Subcutaneous abdominal adipose tissue (tissue), 5 donors: ENCODE measurements at regions not wholly inside any gene's neighbourhood (a gene's known extent, or its start where the extent isn't known, plus 50 kb on each side); places are given as distances from the start of the nearest gene placed in this dataset.

ENCODE experiments used
- H3K27ac ChIP-seq: one replicate; pipeline ENCODE4 v1.7.0; 2013; ENCODE audit warnings: low read depth, mild to moderate bottlenecking, inconsistent platforms, low read length, moderate library complexity
- H3K27me3 ChIP-seq, 5 donors: one replicate each; pipeline ENCODE4 v1.7.0; 2013; ENCODE audit warnings: low read length in 5 of 5, inconsistent platforms in 1 of 5; ENCODE audit not compliant: control insufficient read depth in 5 of 5, insufficient read depth in 4 of 5
- H3K36me3 ChIP-seq, 5 donors: one replicate each; pipeline ENCODE4 v1.7.0; 2013; ENCODE audit warnings: low read length in 5 of 5; ENCODE audit not compliant: control insufficient read depth in 5 of 5, insufficient read depth in 5 of 5
- H3K4me1 ChIP-seq, 5 donors: one replicate each; pipeline ENCODE4 v1.7.0; 2013; ENCODE audit warnings: low read length in 5 of 5, mild to moderate bottlenecking in 3 of 5, moderate library complexity in 1 of 5; ENCODE audit not compliant: control insufficient read depth in 5 of 5, insufficient read depth in 5 of 5
- H3K4me3 ChIP-seq, 5 donors: one replicate each; pipeline ENCODE4 v1.7.0; 2013; ENCODE audit warnings: low read length in 5 of 5, low read depth in 1 of 5
- H3K9ac ChIP-seq, 5 donors: one replicate each; pipeline ENCODE4 v1.7.0; 2013; ENCODE audit warnings: low read length in 5 of 5, mild to moderate bottlenecking in 4 of 5, moderate library complexity in 3 of 5
- H3K9me3 ChIP-seq, 5 donors: one replicate each; pipeline ENCODE4 v1.7.0; 2013; ENCODE audit warnings: low read length in 5 of 5; ENCODE audit not compliant: control insufficient read depth in 5 of 5
- donor health status: healthy.
- donor health status: healthy.
- donor health status: healthy.
- donor health status: healthy.
- donor health status: healthy.

- no peaks in the 10 kb centered on the region for H3K27me3 ChIP-seq
- no peak overlapping the region for H3K27ac ChIP-seq
- peaks cover 0 to 13% (median 9%) of the 10 kb centered on the region in 5 donors for H3K4me1 ChIP-seq
- H3K4me3 ChIP-seq: no peak overlapping the region
- no peaks in the 10 kb centered on the region for H3K36me3 ChIP-seq
- H3K9me3 ChIP-seq: no peaks in the 10 kb centered on the region
- H3K9ac ChIP-seq: no peak overlapping the region
These were observed 286.7 kb downstream of the PTPRC start for GRCh38 chr1:198925567-198925966.

GRCh38 chr1:198927129-198927528 is 288.3 kb downstream of the PTPRC start:
- H3K9ac ChIP-seq: no peak overlapping the region
- no peaks in the 10 kb centered on the region for H3K36me3 ChIP-seq
- H3K9me3 ChIP-seq: no peaks in the 10 kb centered on the region
- no peaks in the 10 kb centered on the region for H3K27me3 ChIP-seq
- H3K4me1 ChIP-seq: peaks cover 0 to 12% (median 10%) of the 10 kb centered on the region in 5 donors
- no peak overlapping the region for H3K4me3 ChIP-seq
- H3K27ac ChIP-seq: no peak overlapping the region

- peak overlapping the region in 1 of 5 donors; percentile 7 for H3K4me3 ChIP-seq
- H3K4me1 ChIP-seq: peaks cover 0 to 14% (median 11%) of the 10 kb centered on the region in 5 donors
- no peak overlapping the region for H3K27ac ChIP-seq
- no peaks in the 10 kb centered on the region for H3K9me3 ChIP-seq
- no peak overlapping the region for H3K9ac ChIP-seq
- H3K27me3 ChIP-seq: no peaks in the 10 kb centered on the region
- H3K36me3 ChIP-seq: no peaks in the 10 kb centered on the region
These were observed 290.3 kb downstream of the PTPRC start for GRCh38 chr1:198929111-198929604.

GRCh38 chr1:198929961-198930599 is 291.2 kb downstream of the PTPRC start:
- H3K9ac ChIP-seq: peak overlapping the region in 4 of 5 donors; percentile 30 to 63 (median 57)
- no peak overlapping the region for H3K27ac ChIP-seq

GRCh38 chr1:198932351-198932991 is 293.6 kb downstream of the PTPRC start:
- H3K9me3 ChIP-seq: no peaks in the 10 kb centered on the region
- H3K27ac ChIP-seq: no peak overlapping the region
- no peaks in the 10 kb centered on the region for H3K27me3 ChIP-seq
- peak overlapping the region in 1 of 5 donors; percentile 16 for H3K4me3 ChIP-seq
- H3K9ac ChIP-seq: no peak overlapping the region
- H3K4me1 ChIP-seq: peaks cover 2 to 37% (median 30%) of the 10 kb centered on the region in 5 donors
- H3K36me3 ChIP-seq: no peaks in the 10 kb centered on the region

More at GRCh38 chr1:198929961-198930599, 291.2 kb downstream of the PTPRC start:
- Histone ChIP-seq H3K36me3 (no peaks in the 10 kb centered on the region), H3K4me1 (peaks cover 0 to 22% (median 20%) of the 10 kb centered on the region in 5 donors), H3K4me3 (peak overlapping the region; percentile 42 to 63 (median 53)), H3K27me3 (no peaks in the 10 kb centered on the region), H3K9me3 (no peaks in the 10 kb centered on the region)

- Histone ChIP-seq H3K4me1 (peaks cover 3 to 37% (median 30%) of the 10 kb centered on the region in 5 donors), H3K27ac (peak overlapping the region; percentile 31), H3K27me3 (no peaks in the 10 kb centered on the region)
These were observed 294.8 kb downstream of the PTPRC start for GRCh38 chr1:198933515-198934222.

GRCh38 chr1:198934426-198934825 is 295.6 kb downstream of the PTPRC start:
- Histone ChIP-seq H3K4me1 (peaks cover 3 to 37% (median 30%) of the 10 kb centered on the region in 5 donors), H3K9me3 (no peaks in the 10 kb centered on the region), H3K36me3 (no peaks in the 10 kb centered on the region), H3K27me3 (no peaks in the 10 kb centered on the region), H3K4me3 (peak overlapping the region in 4 of 5 donors; percentile 73 to 97 (median 81)), H3K27ac (peak overlapping the region; percentile 31), H3K9ac (peak overlapping the region in 1 of 5 donors; percentile 20)

More at GRCh38 chr1:198933515-198934222, 294.8 kb downstream of the PTPRC start:
- no peak overlapping the region for H3K9ac ChIP-seq
- no peak overlapping the region for H3K4me3 ChIP-seq
- H3K9me3 ChIP-seq: no peaks in the 10 kb centered on the region
- no peaks in the 10 kb centered on the region for H3K36me3 ChIP-seq

GRCh38 chr1:198934901-198935305 is 296.1 kb downstream of the PTPRC start:
- Histone ChIP-seq H3K4me1 (peaks cover 3 to 36% (median 28%) of the 10 kb centered on the region in 5 donors), H3K9ac (peak overlapping the region in 2 of 5 donors; percentile 15 to 20), H3K36me3 (no peaks in the 10 kb centered on the region), H3K27me3 (no peaks in the 10 kb centered on the region), H3K4me3 (peak overlapping the region; percentile 73 to 97 (median 81)), H3K9me3 (no peaks in the 10 kb centered on the region), H3K27ac (peak overlapping the region; percentile 80)

GRCh38 chr1:198935306-198935921 is 296.6 kb downstream of the PTPRC start:
- peak overlapping the region; percentile 80 for H3K27ac ChIP-seq
- H3K4me3 ChIP-seq: peak overlapping the region; percentile 73 to 97 (median 81)
- H3K4me1 ChIP-seq: peaks cover 3 to 35% (median 23%) of the 10 kb centered on the region in 5 donors
- H3K9me3 ChIP-seq: no peaks in the 10 kb centered on the region
- no peaks in the 10 kb centered on the region for H3K27me3 ChIP-seq
- H3K36me3 ChIP-seq: no peaks in the 10 kb centered on the region
- H3K9ac ChIP-seq: peak overlapping the region in 2 of 5 donors; percentile 15 to 82
